ENCODE measurements at regions not wholly inside any gene's neighbourhood (a gene's known extent, or its start where the extent isn't known, plus 50 kb on each side); places are given as distances from the start of the nearest gene placed in this dataset.
"Not testable (repeated sequence)": the region's sequence is repeated elsewhere in the genome, so short reads cannot be mapped to it uniquely, and the experiment has no call there.

GRCh38 chr16:75929046-75929445 is 202.8 kb upstream of the CPHXL start:
- DNase-seq: no peak

GRCh38 chr16:75931043-75931442 is 204.8 kb upstream of the CPHXL start:
- DNase-seq: no peak

GRCh38 chr16:75931970-75932369 is 205.7 kb upstream of the CPHXL start:
- DNase-seq: no peak

- peak; percentile 2 for DNase-seq
Observed at GRCh38 chr16:75938818-75939217, 212.5 kb upstream of the CPHXL start.

GRCh38 chr16:75942351-75942750 is 216.1 kb upstream of the CPHXL start:
- DNase-seq: no peak

- DNase-seq: no peak
Observed at GRCh38 chr16:75942936-75943335, 216.6 kb upstream of the CPHXL start.

- DNase-seq: peak; percentile 26
Observed at GRCh38 chr16:75943705-75944514, 217.6 kb upstream of the CPHXL start.

- DNase-seq: no peak
Observed at GRCh38 chr16:75945916-75946457, 219.7 kb upstream of the CPHXL start.

GRCh38 chr16:75947626-75948239 is 221.4 kb upstream of the CPHXL start:
- no peak for DNase-seq

- no peak for DNase-seq
Observed at GRCh38 chr16:75948441-75948840, 222.2 kb upstream of the CPHXL start.

GRCh38 chr16:75948886-75949285 is 222.6 kb upstream of the CPHXL start:
- no peak for DNase-seq

GRCh38 chr16:75952124-75952523 is 225.8 kb upstream of the CPHXL start:
- no peak for DNase-seq

- no peak for DNase-seq
Observed at GRCh38 chr16:75957870-75958269, 231.6 kb upstream of the CPHXL start.

GRCh38 chr16:75965504-75966374 is 239.4 kb upstream of the CPHXL start:
- no peak for DNase-seq

GRCh38 chr16:75969120-75969519 is 242.8 kb upstream of the CPHXL start:
- DNase-seq: not testable (repeated sequence)

GRCh38 chr16:75971334-75971733 is 245.0 kb upstream of the CPHXL start:
- DNase-seq: no peak

GRCh38 chr16:75983296-75983695 is 257.0 kb upstream of the CPHXL start:
- no peak for DNase-seq

GRCh38 chr16:75983741-75984381 is 257.6 kb upstream of the CPHXL start:
- no peak for DNase-seq

- no peak for DNase-seq
Observed at GRCh38 chr16:75987323-75987722, 261.0 kb upstream of the CPHXL start.

- no peak for DNase-seq
Observed at GRCh38 chr16:75996491-75996890, 270.2 kb upstream of the CPHXL start.

GRCh38 chr16:75997606-75998005 is 271.3 kb upstream of the CPHXL start:
- no peak for DNase-seq

GRCh38 chr16:76007645-76008044 is 269.6 kb upstream of the CNTNAP4 start:
- DNase-seq: no peak

GRCh38 chr16:76023835-76024234 is 253.4 kb upstream of the CNTNAP4 start:
- no peak for DNase-seq

Data from DMS53 (cell line).